Choroid plexus epithelial cell (primary cell): ENCODE measurements at regions not wholly inside any gene's neighbourhood (a gene's known extent, or its start where the extent isn't known, plus 50 kb on each side); places are given as distances from the start of the nearest gene placed in this dataset.

Source experiments
- DNase-seq: peaks from one replicate; pipeline ENCODE4 v3.0.0-alpha.2; 2010; ENCODE audit warnings: low read depth
- H3K4me3 ChIP-seq: 2 replicates; pipeline ENCODE4 v1.5.1; 2011; ENCODE audit warnings: low read depth, mild to moderate bottlenecking, control low read depth, low read length, moderate library complexity
- TF ChIP-seq, protein P1 (sequence below): conservative IDR thresholded peaks from 2 replicates; pipeline ENCODE4 v1.5.1; 2011; ENCODE audit warnings: low read depth, mild to moderate bottlenecking, control low read depth, inconsistent platforms, low read length, moderate library complexity

- DNase-seq = peak; percentile 43
- no peak overlapping the region for H3K4me3 ChIP-seq
- TF ChIP-seq, protein P1, sequence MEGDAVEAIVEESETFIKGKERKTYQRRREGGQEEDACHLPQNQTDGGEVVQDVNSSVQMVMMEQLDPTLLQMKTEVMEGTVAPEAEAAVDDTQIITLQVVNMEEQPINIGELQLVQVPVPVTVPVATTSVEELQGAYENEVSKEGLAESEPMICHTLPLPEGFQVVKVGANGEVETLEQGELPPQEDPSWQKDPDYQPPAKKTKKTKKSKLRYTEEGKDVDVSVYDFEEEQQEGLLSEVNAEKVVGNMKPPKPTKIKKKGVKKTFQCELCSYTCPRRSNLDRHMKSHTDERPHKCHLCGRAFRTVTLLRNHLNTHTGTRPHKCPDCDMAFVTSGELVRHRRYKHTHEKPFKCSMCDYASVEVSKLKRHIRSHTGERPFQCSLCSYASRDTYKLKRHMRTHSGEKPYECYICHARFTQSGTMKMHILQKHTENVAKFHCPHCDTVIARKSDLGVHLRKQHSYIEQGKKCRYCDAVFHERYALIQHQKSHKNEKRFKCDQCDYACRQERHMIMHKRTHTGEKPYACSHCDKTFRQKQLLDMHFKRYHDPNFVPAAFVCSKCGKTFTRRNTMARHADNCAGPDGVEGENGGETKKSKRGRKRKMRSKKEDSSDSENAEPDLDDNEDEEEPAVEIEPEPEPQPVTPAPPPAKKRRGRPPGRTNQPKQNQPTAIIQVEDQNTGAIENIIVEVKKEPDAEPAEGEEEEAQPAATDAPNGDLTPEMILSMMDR = no peak
These were observed 145.9 kb upstream of the GALNT15 start for GRCh38 chr3:16028604-16029003.

GRCh38 chr3:16030342-16030741 lies 144.1 kb upstream of the GALNT15 start:
- TF ChIP-seq, protein P1 = no peak
- no peak overlapping the region for H3K4me3 ChIP-seq
- DNase-seq = no peak

DNA sequence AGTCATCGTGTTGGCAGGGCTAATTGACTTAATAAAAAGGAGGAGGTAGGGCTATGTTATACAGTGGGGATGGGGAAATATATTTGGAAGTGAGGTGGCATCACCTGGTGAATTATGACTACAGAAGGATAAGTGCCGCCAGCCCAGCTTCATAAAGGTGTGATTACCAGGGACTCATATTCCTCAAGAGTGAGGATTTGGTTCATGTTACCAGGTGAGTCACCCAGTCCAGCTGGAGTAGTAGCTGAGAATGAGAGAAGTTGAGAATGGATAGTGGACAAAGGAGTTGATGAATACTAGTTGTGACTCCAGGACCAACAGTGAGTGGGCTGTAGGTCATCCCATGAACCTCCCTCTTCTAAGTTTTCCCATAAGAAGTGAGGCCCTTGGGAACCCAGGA lies 143.0 kb upstream of the GALNT15 start:
- DNase-seq = no peak
- no peak overlapping the region for H3K4me3 ChIP-seq
- TF ChIP-seq, protein P1 = no peak

DNA sequence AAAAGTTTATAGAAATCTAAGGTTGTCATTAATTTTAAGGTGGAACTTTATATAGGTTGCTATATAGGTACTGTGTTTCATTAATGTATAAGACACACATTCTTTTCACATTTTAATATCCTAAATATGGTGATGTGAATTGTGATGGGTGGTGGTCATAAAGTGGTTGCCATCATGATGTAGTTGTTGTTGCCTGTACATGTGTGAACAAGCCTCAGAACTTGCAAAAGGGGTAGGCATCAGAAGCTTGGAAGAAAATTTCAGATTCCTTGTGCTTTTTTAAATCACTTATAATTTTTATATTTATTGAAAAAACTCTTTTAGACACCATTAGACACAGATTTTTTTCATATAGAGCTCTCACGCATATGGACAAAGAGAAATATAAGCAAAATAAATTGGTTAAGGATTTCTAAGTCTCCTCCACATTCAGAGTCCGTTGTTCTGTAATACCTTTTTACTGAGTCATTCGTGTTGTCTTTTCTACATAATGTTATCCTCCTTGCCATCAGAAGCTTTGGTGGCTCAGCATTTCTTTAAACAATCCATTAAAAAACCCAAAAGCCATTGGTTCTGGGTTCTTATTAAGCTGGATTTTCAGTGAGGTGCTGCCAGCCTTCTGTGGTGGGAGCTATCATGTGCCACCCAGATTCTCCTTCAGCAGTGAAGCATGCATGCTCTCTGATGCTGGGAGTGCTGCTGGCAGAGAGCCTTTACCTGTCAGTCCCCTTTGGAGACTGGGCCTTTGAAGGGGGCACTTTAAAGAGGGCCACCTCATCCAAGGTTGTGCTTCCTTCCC lies 140.4 kb upstream of the GALNT15 start:
- TF ChIP-seq, protein P1 = no peak
- no peak overlapping the region for H3K4me3 ChIP-seq
- DNase-seq = peak; percentile 57

- no peak for DNase-seq
- TF ChIP-seq, protein P1 = no peak
- no peak overlapping the region for H3K4me3 ChIP-seq
These were observed 133.5 kb upstream of the GALNT15 start for GRCh38 chr3:16040991-16041390.

DNA sequence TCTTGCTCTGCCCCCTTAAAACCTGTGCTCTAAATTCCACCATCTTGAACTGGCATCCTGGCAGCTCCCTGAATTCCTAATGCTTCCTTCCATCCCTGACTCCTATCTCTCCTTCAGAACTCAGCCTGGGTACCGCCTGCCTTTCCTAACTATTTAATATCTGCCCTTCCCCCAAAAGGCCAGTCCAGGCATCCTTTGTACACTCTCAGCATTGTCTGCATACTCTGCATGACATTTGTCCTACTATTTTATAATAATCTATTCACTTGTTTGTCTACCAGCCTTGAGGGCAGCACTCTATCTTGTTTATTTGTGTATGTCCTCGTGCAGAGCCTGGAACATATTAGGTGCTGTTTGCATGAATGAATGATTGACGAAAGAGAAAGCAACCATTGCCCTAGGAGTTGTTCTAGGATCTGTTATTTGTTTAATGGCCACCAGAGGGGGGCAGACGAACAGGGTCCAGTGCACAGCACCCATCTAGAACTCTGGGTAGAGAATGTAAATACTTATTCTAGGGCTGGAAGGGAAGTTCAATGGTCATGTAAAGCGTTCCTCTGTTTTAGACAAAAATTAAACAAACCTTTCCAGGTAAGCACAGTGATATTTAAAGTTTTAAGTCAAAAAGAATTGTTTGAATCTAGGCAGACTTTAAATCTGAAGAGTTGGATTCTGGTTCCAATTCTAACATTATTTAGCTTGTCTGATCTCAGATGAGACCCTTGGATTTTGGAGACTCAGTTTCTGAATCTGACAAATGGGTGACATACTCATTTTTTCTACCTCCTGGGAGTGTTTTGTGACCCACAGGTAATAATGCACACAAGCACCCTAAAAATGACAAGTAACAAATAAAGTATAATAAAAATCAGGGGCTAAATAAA lies 125.8 kb upstream of the GALNT15 start:
- TF ChIP-seq, protein P1 = peak; percentile 89
- DNase-seq = peak; percentile 88
- peak overlapping the region; percentile 29 for H3K4me3 ChIP-seq
